ENCODE measurements at regions not wholly inside any gene's neighbourhood (a gene's known extent, or its start where the extent isn't known, plus 50 kb on each side); places are given as distances from the start of the nearest gene placed in this dataset.

GRCh38 chr12:64931321-64931720 lies 106.9 kb downstream of the TBC1D30 start:
- H3K27ac ChIP-seq (replicated peaks), result no peak overlapping the region
- no peak for DNase-seq (ENCODE audit: low read depth in 1 of 2, low spot score in 1 of 2)
- H3K4me3 ChIP-seq (replicated peaks; ENCODE audit: insufficient read depth, low read length), result no peak overlapping the region
- TF ChIP-seq SPI1 (IDR thresholded peaks at IDR 0.05; ENCODE audit: borderline replicate concordance, low read depth) (no peak), CTCF (IDR thresholded peaks at IDR 0.05; ENCODE audit: insufficient read depth, low read length) (no peak), REST (IDR thresholded peaks at IDR 0.05; ENCODE audit: insufficient replicate concordance, low read depth) (no peak), POLR2AphosphoS5 (IDR thresholded peaks at IDR 0.05; ENCODE audit: low read depth) (no peak), GABPA (IDR thresholded peaks at IDR 0.05; ENCODE audit: low read depth) (no peak)
- H3K27me3 ChIP-seq (ENCODE audit: insufficient read depth, poor library complexity, severe bottlenecking), result peaks cover 5% of the 10 kb centered on the region

GRCh38 chr12:64931981-64932380 lies 107.5 kb downstream of the TBC1D30 start:
- H3K27me3 ChIP-seq (ENCODE audit: insufficient read depth, poor library complexity, severe bottlenecking), result peaks cover 5% of the 10 kb centered on the region
- DNase-seq (ENCODE audit: low read depth in 1 of 2, low spot score in 1 of 2), result no peak

DNA sequence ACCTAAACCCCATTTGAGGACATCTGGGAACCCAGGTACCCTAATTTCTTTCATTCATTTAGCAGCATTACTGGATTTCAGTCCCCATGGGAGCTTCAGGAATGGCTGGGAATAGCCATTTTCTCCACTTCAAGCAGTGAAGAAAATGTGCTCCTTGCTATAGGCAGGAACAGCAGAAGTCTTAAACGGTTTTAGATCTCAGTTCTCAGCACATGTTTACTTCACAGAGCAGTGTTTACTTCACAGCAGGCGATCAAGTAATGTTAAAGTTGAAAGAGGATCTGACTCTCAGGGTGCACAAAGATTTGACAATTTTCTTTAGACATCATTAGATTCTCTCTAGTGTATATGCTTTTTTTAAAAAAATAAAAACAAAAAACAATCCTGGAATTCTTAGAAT lies 109.3 kb downstream of the TBC1D30 start:
- no peak for DNase-seq (ENCODE audit: low read depth in 1 of 2, low spot score in 1 of 2)
- Histone ChIP-seq H3K4me3 (replicated peaks; ENCODE audit: insufficient read depth, low read length) (no peak overlapping the region), H3K27me3 (ENCODE audit: insufficient read depth, poor library complexity, severe bottlenecking) (peaks cover 4% of the 10 kb centered on the region), H3K27ac (replicated peaks) (no peak overlapping the region)
- TF ChIP-seq CTCF (IDR thresholded peaks at IDR 0.05; ENCODE audit: insufficient read depth, low read length) (no peak), GABPA (IDR thresholded peaks at IDR 0.05; ENCODE audit: low read depth) (no peak), POLR2AphosphoS5 (IDR thresholded peaks at IDR 0.05; ENCODE audit: low read depth) (no peak), REST (IDR thresholded peaks at IDR 0.05; ENCODE audit: insufficient replicate concordance, low read depth) (no peak), SPI1 (IDR thresholded peaks at IDR 0.05; ENCODE audit: borderline replicate concordance, low read depth) (no peak)

More at GRCh38 chr12:64931981-64932380, 107.5 kb downstream of the TBC1D30 start:
- Histone ChIP-seq H3K4me3 (replicated peaks; ENCODE audit: insufficient read depth, low read length) (no peak overlapping the region), H3K27ac (replicated peaks) (no peak overlapping the region)
- TF ChIP-seq CTCF (IDR thresholded peaks at IDR 0.05; ENCODE audit: insufficient read depth, low read length) (no peak), SPI1 (IDR thresholded peaks at IDR 0.05; ENCODE audit: borderline replicate concordance, low read depth) (no peak), POLR2AphosphoS5 (IDR thresholded peaks at IDR 0.05; ENCODE audit: low read depth) (no peak), GABPA (IDR thresholded peaks at IDR 0.05; ENCODE audit: low read depth) (no peak), REST (IDR thresholded peaks at IDR 0.05; ENCODE audit: insufficient replicate concordance, low read depth) (no peak)
